Lower lobe of right lung (tissue), 2 donors: ENCODE measurements at regions not wholly inside any gene's neighbourhood (a gene's known extent, or its start where the extent isn't known, plus 50 kb on each side); places are given as distances from the start of the nearest gene placed in this dataset.

ENCODE experiments used
- ATAC-seq, 2 donors: fragments of 200-7000 bp; cut with Tn5 transposase; one replicate each; pipeline ENCODE4 v1.9.1; 2020 to 2022; ENCODE audit warnings: mild to moderate bottlenecking in 2 of 2, moderate library complexity in 2 of 2
- DNase-seq: peaks from one replicate; pipeline ENCODE4 v3.0.0-alpha.2; 2020
- H3K27ac ChIP-seq: fragments of 200-600 bp; one replicate; pipeline ENCODE4 v1.8.0; 2022
- H3K27me3 ChIP-seq: fragments of 200-600 bp; one replicate; pipeline ENCODE4 v1.8.0; 2022; ENCODE audit warnings: low read depth
- H3K36me3 ChIP-seq: fragments of 200-600 bp; one replicate; pipeline ENCODE4 v1.8.0; 2022; ENCODE audit warnings: mild to moderate bottlenecking
- H3K4me1 ChIP-seq: fragments of 200-600 bp; one replicate; pipeline ENCODE4 v1.8.0; 2022
- H3K4me3 ChIP-seq: fragments of 200-600 bp; one replicate; pipeline ENCODE4 v1.8.0; 2022; ENCODE audit warnings: mild to moderate bottlenecking
- H3K9me3 ChIP-seq: fragments of 200-600 bp; one replicate; pipeline ENCODE4 v1.8.0; 2022
- intact Hi-C: fragments of 100-400 bp; cut with DNase I; formaldehyde crosslinking; loops from one replicate; pipeline ENCODE4 v1.11.0; 2022
- TF ChIP-seq, protein P1 (sequence below): fragments of 200-600 bp; IDR thresholded peaks from one replicate; pipeline ENCODE4 v1.8.0; 2022; ENCODE audit warnings: antibody characterized with exemption, mild to moderate bottlenecking
- donor health status: DM: no; HTN: yes; CAD: no; lungs with severe emphysema.

DNA sequence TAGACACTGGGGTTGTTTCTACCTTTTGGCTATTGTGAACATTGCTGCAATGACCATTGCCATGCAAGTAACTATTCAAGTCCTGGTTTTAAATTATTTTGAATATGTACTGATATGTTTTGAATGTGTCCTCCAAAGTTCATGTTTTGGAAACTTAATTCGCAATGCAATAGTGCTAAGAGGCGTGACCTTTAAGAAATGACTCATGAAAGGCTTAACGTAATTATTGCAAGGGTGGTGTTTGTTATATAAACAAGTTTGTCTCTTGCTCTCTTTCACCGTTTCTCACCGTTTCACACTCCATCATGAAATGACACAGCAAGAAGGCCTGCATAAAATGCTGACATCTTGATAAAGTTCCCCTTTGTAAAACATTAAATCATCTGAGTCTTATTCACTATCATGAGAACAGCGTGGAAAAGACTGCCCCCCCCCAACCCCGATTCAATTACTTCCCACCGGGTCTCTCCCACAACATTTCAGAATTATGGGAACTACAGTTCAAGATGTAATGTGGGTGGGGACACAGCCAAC lies 506.9 kb upstream of the FAM47C start:
- ATAC-seq (no peak), DNase-seq (no peak)
- H3K27ac ChIP-seq = no peak overlapping the region
- H3K4me1 ChIP-seq = no peaks in the 10 kb centered on the region
- H3K27me3 ChIP-seq = no peaks in the 10 kb centered on the region
- TF ChIP-seq, protein P1, sequence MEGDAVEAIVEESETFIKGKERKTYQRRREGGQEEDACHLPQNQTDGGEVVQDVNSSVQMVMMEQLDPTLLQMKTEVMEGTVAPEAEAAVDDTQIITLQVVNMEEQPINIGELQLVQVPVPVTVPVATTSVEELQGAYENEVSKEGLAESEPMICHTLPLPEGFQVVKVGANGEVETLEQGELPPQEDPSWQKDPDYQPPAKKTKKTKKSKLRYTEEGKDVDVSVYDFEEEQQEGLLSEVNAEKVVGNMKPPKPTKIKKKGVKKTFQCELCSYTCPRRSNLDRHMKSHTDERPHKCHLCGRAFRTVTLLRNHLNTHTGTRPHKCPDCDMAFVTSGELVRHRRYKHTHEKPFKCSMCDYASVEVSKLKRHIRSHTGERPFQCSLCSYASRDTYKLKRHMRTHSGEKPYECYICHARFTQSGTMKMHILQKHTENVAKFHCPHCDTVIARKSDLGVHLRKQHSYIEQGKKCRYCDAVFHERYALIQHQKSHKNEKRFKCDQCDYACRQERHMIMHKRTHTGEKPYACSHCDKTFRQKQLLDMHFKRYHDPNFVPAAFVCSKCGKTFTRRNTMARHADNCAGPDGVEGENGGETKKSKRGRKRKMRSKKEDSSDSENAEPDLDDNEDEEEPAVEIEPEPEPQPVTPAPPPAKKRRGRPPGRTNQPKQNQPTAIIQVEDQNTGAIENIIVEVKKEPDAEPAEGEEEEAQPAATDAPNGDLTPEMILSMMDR = no peak
- H3K36me3 ChIP-seq = no peaks in the 10 kb centered on the region
- no peak overlapping the region for H3K4me3 ChIP-seq
- intact Hi-C loops = no loop called here
- no peaks in the 10 kb centered on the region for H3K9me3 ChIP-seq

DNA sequence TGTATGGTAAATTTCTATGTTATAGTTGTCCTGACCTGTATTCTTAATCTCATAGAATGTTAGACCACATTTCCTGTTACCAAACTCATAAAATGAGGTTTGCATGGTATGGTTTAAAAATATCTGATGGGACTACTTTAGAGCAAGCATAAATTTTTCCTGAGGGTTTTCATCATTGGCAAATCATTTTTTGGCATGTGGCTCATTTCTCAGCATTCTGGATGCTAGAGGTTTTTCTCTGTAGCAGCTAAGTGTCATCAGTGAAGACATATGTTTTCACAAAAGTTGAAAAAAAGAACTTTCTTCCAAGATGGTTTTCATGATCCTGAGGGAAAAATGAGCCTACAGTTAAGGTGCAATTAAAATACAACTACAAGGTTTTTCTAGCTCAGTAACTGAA lies 503.5 kb upstream of the FAM47C start:
- intact Hi-C loops = no loop called here
- TF ChIP-seq, protein P1 = no peak
- no peaks in the 10 kb centered on the region for H3K4me1 ChIP-seq
- no peaks in the 10 kb centered on the region for H3K9me3 ChIP-seq
- ATAC-seq (no peak), DNase-seq (no peak)
- no peaks in the 10 kb centered on the region for H3K27me3 ChIP-seq
- no peak overlapping the region for H3K4me3 ChIP-seq
- no peak overlapping the region for H3K27ac ChIP-seq
- H3K36me3 ChIP-seq = no peaks in the 10 kb centered on the region

DNA sequence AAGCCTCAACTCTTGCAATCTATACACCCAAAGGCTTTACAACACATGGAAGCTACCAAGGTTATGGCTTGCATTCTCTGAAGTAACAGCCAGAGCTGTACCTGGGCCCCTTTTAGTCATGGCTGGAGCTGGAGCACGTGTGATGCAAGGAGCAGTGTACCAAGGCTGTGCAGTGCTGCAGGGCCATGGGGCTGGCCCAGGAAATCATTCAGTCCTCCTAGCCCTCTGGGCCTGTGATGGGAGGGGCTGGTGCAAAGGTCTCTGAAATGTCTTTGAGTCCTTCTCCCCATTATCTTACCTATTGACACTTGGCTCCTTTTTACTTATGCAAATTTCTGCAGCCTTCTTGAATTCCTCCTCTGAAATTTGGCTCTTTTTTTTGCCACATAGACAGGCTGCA lies 500.1 kb upstream of the FAM47C start:
- intact Hi-C loops = no loop called here

DNA sequence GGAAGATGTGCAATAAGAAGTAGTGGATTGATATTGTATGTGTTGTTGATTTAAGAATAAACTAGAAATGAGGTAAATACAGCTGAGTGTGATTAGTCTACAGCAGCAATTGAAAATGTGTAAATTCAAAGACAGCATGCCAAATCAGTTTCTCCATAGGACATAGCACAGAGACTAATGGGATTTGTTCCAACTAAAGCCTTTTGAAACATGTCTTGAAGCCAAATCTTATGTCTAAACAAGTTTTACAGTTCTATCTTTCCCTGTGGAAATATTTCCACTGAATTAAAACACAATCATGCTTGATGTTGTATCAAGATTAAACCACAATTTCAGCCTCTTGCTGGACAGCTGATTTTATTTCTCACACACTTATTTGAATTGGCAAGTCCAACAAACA lies 497.4 kb upstream of the FAM47C start:
- intact Hi-C loops = no loop called here
- DNase-seq (no peak), ATAC-seq (no peak)
- Histone ChIP-seq H3K4me3 (no peak overlapping the region), H3K36me3 (no peaks in the 10 kb centered on the region), H3K27me3 (no peaks in the 10 kb centered on the region), H3K4me1 (no peaks in the 10 kb centered on the region), H3K9me3 (no peaks in the 10 kb centered on the region), H3K27ac (no peak overlapping the region)
- TF ChIP-seq, protein P1 = no peak

More for the DNA sequence above, 500.1 kb upstream of the FAM47C start:
- DNase-seq = no peak
- H3K4me3 ChIP-seq = no peak overlapping the region
- TF ChIP-seq, protein P1 = no peak
- no peaks in the 10 kb centered on the region for H3K9me3 ChIP-seq
- no peaks in the 10 kb centered on the region for H3K4me1 ChIP-seq
- ATAC-seq = no peak
- H3K27me3 ChIP-seq = no peaks in the 10 kb centered on the region
- H3K36me3 ChIP-seq = no peaks in the 10 kb centered on the region
- no peak overlapping the region for H3K27ac ChIP-seq

DNA sequence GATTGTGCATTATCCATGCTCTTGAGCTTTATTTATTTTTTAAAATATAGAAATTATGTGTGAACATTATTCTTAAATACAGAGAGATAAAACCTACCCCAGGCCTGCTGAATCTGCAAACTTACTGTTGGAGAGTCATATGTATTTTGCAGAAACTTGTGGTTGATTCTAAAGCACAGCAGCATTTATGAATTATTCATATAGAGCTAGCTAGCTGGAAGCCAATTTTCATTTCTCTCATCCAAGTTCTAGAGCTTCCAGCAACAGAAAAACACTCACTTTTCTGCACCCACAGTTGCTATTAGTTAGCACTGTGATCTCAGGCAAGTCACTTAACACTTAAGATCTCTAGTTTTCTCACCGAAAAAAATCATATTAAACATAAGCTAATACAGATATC lies 479.5 kb upstream of the FAM47C start:
- TF ChIP-seq, protein P1 = no peak
- H3K27ac ChIP-seq = no peak overlapping the region
- DNase-seq (no peak), ATAC-seq (no peak)
- H3K4me3 ChIP-seq = no peak overlapping the region
- no peaks in the 10 kb centered on the region for H3K36me3 ChIP-seq
- no peaks in the 10 kb centered on the region for H3K27me3 ChIP-seq
- intact Hi-C loops = no loop called here
- H3K9me3 ChIP-seq = no peaks in the 10 kb centered on the region
- no peaks in the 10 kb centered on the region for H3K4me1 ChIP-seq

DNA sequence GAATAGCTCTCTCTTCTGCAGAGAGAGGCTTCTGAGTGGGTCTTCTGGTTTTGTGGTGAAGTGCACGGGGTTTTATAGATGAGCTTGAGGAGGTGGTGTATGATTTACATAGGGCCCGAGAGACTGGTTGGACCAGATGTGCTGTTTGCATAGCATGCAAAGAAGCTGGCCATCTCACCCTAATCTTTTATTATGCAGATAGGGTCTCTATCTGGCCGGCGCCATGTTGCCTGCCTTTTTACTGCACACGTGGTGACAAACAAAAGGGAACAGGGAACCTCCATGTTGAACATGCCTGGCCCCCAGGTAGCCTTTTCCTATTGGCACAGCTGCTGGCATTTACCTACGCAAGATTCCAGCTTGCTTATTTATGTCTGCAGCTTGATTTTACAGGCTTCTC lies 473.3 kb upstream of the FAM47C start:
- DNase-seq (no peak), ATAC-seq (no peak)
- no peak overlapping the region for H3K4me3 ChIP-seq
- TF ChIP-seq, protein P1 = no peak
- H3K9me3 ChIP-seq = no peaks in the 10 kb centered on the region
- no peak overlapping the region for H3K27ac ChIP-seq
- no peaks in the 10 kb centered on the region for H3K36me3 ChIP-seq
- intact Hi-C loops = no loop called here
- no peaks in the 10 kb centered on the region for H3K27me3 ChIP-seq
- H3K4me1 ChIP-seq = no peaks in the 10 kb centered on the region
